GM12874 (cell line): ENCODE measurements at regions not wholly inside any gene's neighbourhood (a gene's known extent, or its start where the extent isn't known, plus 50 kb on each side); places are given as distances from the start of the nearest gene placed in this dataset.
A peak's percentile ranks its signal among the peaks of the same experiment; 100 is the strongest.

Experiments used
- TF ChIP-seq, protein P1 (sequence below): IDR thresholded peaks from 2 replicates; pipeline ENCODE4 v1.5.1; 2011; ENCODE audit warnings: low read depth, mild to moderate bottlenecking, control low read depth, low read length, moderate library complexity; ENCODE audit not compliant: insufficient read depth

DNA sequence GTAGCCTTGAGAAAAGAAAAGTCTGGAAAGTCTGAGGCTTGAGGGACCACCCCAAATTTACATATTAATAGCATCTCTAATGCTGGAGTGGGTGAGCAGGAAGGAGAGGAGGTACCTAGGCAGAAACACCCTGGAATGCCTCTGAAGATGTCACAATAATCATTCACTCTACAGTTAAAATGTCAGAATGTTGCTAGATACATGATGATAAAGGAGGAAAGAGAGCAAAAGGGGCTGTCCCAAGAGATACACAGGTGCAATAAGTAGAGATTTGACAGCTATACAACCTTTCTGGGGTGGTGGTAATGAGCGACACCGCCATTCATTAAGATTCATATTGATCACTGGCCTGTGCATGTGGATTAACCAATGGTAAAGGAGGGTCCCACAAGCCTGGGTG is 540.5 kb upstream of the FBXO33 start:
- TF ChIP-seq, protein P1, sequence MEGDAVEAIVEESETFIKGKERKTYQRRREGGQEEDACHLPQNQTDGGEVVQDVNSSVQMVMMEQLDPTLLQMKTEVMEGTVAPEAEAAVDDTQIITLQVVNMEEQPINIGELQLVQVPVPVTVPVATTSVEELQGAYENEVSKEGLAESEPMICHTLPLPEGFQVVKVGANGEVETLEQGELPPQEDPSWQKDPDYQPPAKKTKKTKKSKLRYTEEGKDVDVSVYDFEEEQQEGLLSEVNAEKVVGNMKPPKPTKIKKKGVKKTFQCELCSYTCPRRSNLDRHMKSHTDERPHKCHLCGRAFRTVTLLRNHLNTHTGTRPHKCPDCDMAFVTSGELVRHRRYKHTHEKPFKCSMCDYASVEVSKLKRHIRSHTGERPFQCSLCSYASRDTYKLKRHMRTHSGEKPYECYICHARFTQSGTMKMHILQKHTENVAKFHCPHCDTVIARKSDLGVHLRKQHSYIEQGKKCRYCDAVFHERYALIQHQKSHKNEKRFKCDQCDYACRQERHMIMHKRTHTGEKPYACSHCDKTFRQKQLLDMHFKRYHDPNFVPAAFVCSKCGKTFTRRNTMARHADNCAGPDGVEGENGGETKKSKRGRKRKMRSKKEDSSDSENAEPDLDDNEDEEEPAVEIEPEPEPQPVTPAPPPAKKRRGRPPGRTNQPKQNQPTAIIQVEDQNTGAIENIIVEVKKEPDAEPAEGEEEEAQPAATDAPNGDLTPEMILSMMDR: no peak

DNA sequence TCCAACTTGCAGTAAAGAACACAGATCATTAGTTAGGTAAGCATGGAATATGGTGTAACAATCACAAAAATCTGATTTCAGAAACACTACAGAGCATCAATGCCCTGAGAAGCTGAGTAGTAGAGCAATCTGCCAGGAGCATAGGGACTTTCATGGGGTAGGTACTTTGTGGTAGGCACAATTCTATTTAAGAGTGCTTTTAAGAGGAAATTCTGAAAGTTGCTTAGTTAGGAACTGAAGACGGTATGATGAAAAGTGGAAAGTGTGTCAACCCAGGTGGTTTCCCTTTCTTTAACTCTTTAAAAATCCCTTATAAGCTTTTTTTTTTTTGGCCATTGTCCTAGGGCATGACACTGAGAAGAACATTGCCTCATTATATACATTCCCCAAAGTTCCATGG is 535.7 kb upstream of the FBXO33 start:
- TF ChIP-seq, protein P1: no peak

- TF ChIP-seq, protein P1: no peak
These were observed 525.8 kb upstream of the FBXO33 start for GRCh38 chr14:39957987-39958386.

GRCh38 chr14:39957290-39957689 is 525.1 kb upstream of the FBXO33 start:
- TF ChIP-seq, protein P1: no peak

- TF ChIP-seq, protein P1: 0 out of 2 replicates have a peak, but pooled peaks have one; percentile 5
These were observed 524.1 kb upstream of the FBXO33 start for GRCh38 chr14:39956372-39956771.

DNA sequence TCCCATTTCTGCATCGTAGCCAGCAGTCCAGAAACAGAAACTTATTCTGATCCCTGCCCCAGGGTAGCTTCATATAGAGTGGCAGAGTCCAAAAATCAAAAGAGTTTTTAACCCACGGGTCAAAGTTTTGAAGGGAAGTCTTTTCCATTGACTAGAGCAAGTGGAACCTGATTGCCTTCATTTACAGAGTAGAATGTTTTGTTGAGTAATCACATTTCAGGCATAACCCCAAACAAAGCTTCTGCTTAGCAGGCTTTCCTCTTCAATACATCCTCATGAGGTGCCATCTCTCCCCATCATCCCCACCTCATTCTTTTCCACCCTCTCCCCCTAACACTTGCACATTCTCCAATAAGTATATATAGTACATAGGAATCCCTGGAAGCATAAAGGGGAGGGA is 516.0 kb upstream of the FBXO33 start:
- TF ChIP-seq, protein P1: no peak

- TF ChIP-seq, protein P1: no peak
These were observed 514.6 kb upstream of the FBXO33 start for GRCh38 chr14:39946807-39947206.

GRCh38 chr14:39939023-39939422 is 506.8 kb upstream of the FBXO33 start:
- TF ChIP-seq, protein P1: no peak
